ENCODE measurements at regions not wholly inside any gene's neighbourhood (a gene's known extent, or its start where the extent isn't known, plus 50 kb on each side); places are given as distances from the start of the nearest gene placed in this dataset.

DNA sequence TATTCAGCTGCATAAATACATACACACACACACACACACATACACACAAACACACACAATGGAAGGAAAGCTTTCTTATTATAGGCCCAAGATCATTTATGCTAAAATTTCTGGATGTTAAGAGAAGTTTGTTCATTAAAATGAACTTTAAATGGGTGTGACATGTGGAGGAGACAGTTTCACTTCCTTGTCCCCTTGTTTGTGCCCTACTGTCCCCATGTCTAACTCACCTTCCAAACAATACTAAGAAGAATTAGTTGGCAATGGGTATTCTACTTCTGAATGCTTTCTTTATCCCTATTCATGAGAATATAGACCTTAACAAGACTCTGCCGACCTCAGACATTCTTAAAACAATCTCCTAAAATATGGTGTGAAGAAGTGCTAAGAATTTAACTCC is 63.5 kb upstream of the NRIP1 start:
- TF ChIP-seq, protein P1, sequence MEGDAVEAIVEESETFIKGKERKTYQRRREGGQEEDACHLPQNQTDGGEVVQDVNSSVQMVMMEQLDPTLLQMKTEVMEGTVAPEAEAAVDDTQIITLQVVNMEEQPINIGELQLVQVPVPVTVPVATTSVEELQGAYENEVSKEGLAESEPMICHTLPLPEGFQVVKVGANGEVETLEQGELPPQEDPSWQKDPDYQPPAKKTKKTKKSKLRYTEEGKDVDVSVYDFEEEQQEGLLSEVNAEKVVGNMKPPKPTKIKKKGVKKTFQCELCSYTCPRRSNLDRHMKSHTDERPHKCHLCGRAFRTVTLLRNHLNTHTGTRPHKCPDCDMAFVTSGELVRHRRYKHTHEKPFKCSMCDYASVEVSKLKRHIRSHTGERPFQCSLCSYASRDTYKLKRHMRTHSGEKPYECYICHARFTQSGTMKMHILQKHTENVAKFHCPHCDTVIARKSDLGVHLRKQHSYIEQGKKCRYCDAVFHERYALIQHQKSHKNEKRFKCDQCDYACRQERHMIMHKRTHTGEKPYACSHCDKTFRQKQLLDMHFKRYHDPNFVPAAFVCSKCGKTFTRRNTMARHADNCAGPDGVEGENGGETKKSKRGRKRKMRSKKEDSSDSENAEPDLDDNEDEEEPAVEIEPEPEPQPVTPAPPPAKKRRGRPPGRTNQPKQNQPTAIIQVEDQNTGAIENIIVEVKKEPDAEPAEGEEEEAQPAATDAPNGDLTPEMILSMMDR (conservative IDR thresholded peaks at IDR 0.05 in 1 of 2, IDR thresholded peaks at IDR 0.05 in 1 of 2; ENCODE audit: extremely low read depth in 1 of 2, insufficient read depth in 1 of 2, low read depth in 1 of 2, low read length in 2 of 2) = no peak
- TF ChIP-seq EZH2 (IDR thresholded peaks at IDR 0.05; ENCODE audit: borderline replicate concordance, low read length) = no peak
